Fibroblast of lung (primary cell): ENCODE measurements at regions not wholly inside any gene's neighbourhood (a gene's known extent, or its start where the extent isn't known, plus 50 kb on each side); places are given as distances from the start of the nearest gene placed in this dataset.

Source experiments
- CTCF ChIP-seq, 2 donors: IDR thresholded peaks in 1 of 2; conservative IDR thresholded peaks in 1 of 2; 1 replicate in 1 of 2; 2 replicates in 1 of 2; pipeline ENCODE4 v1.5.1; 2011 to 2012; ENCODE audit warnings: low read length in 2 of 2, control low read depth in 1 of 2, inconsistent platforms in 1 of 2, low read depth in 1 of 2, mild to moderate bottlenecking in 1 of 2
- EZH2 ChIP-seq: IDR thresholded peaks from 2 replicates; pipeline ENCODE4 v1.5.1; 2012; ENCODE audit warnings: low read length, control low read depth, mild to moderate bottlenecking; ENCODE audit errors: missing control alignments

- TF ChIP-seq CTCF (conservative IDR thresholded peaks at IDR 0.05 in 1 of 2, IDR thresholded peaks at IDR 0.05 in 1 of 2; ENCODE audit: low read depth in 1 of 2, low read length in 2 of 2) = no peak
- no peak for TF ChIP-seq EZH2
These were observed 87.8 kb downstream of the UTRN start for GRCh38 chr6:144372611-144373594.
